PFSK-1 (cell line): ENCODE measurements at regions not wholly inside any gene's neighbourhood (a gene's known extent, or its start where the extent isn't known, plus 50 kb on each side); places are given as distances from the start of the nearest gene placed in this dataset.

ENCODE experiments used
- POLR2AphosphoS5 ChIP-seq: IDR thresholded peaks from 2 replicates; pipeline ENCODE4 v1.6.1; 2012; ENCODE audit warnings: low read depth, mild to moderate bottlenecking, control low read depth, low read length, moderate library complexity
- SIN3A ChIP-seq: IDR thresholded peaks from 2 replicates; pipeline ENCODE4 v1.6.1; 2012; ENCODE audit warnings: mild to moderate bottlenecking, low read length, moderate library complexity, borderline replicate concordance; ENCODE audit not compliant: insufficient read depth
- TF ChIP-seq, protein P1 (sequence below), 2 experiments: IDR thresholded peaks; 2 replicates each; pipeline versions ENCODE4 v1.6.1 to v1.8.0; 2011 to 2012; ENCODE audit warnings: low read depth in 2 of 2, low read length in 2 of 2, control low read depth in 1 of 2, inconsistent platforms in 1 of 2, mild to moderate bottlenecking in 1 of 2, moderate library complexity in 1 of 2; ENCODE audit not compliant: insufficient read depth in 1 of 2

GRCh38 chr13:80931766-80932165, 590.8 kb upstream of the SPRY2 start:
- TF ChIP-seq SIN3A = no peak
- no peak for TF ChIP-seq POLR2AphosphoS5
- TF ChIP-seq, protein P1, sequence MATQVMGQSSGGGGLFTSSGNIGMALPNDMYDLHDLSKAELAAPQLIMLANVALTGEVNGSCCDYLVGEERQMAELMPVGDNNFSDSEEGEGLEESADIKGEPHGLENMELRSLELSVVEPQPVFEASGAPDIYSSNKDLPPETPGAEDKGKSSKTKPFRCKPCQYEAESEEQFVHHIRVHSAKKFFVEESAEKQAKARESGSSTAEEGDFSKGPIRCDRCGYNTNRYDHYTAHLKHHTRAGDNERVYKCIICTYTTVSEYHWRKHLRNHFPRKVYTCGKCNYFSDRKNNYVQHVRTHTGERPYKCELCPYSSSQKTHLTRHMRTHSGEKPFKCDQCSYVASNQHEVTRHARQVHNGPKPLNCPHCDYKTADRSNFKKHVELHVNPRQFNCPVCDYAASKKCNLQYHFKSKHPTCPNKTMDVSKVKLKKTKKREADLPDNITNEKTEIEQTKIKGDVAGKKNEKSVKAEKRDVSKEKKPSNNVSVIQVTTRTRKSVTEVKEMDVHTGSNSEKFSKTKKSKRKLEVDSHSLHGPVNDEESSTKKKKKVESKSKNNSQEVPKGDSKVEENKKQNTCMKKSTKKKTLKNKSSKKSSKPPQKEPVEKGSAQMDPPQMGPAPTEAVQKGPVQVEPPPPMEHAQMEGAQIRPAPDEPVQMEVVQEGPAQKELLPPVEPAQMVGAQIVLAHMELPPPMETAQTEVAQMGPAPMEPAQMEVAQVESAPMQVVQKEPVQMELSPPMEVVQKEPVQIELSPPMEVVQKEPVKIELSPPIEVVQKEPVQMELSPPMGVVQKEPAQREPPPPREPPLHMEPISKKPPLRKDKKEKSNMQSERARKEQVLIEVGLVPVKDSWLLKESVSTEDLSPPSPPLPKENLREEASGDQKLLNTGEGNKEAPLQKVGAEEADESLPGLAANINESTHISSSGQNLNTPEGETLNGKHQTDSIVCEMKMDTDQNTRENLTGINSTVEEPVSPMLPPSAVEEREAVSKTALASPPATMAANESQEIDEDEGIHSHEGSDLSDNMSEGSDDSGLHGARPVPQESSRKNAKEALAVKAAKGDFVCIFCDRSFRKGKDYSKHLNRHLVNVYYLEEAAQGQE (IDR thresholded peaks at IDR 0.05; ENCODE audit: insufficient read depth in 1 of 2, low read depth in 2 of 2, low read length in 2 of 2) = no peak
